Neuronal stem cell (in vitro differentiated cells): ENCODE measurements at regions not wholly inside any gene's neighbourhood (a gene's known extent, or its start where the extent isn't known, plus 50 kb on each side); places are given as distances from the start of the nearest gene placed in this dataset.

Experiments
- DNase-seq: peaks from one replicate; pipeline ENCODE4 v3.0.0-alpha.2; 2013; ENCODE audit warnings: low spot score
- H2AFZ ChIP-seq: one replicate; pipeline ENCODE4 v1.6.1; 2013; ENCODE audit warnings: mild to moderate bottlenecking, low read length, inconsistent platforms
- H2AK5ac ChIP-seq: 2 replicates; pipeline ENCODE4 v1.6.1; 2013; ENCODE audit warnings: low read depth, mild to moderate bottlenecking, inconsistent platforms, low read length, moderate library complexity, mixed read lengths
- H2BK120ac ChIP-seq: 2 replicates; pipeline ENCODE4 v1.6.1; 2013; ENCODE audit warnings: low read depth, mild to moderate bottlenecking, inconsistent platforms, low read length, moderate library complexity, mixed read lengths
- H2BK12ac ChIP-seq: one replicate; pipeline ENCODE4 v1.6.1; 2013; ENCODE audit warnings: low read length, inconsistent platforms
- H2BK15ac ChIP-seq: 2 replicates; pipeline ENCODE4 v1.6.1; 2013; ENCODE audit warnings: mild to moderate bottlenecking, low read length, inconsistent platforms, mixed read lengths
- H2BK5ac ChIP-seq: one replicate; pipeline ENCODE4 v1.6.1; 2013; ENCODE audit warnings: inconsistent platforms, mild to moderate bottlenecking, low read length, moderate library complexity
- H3K14ac ChIP-seq: one replicate; pipeline ENCODE4 v1.6.1; 2013; ENCODE audit warnings: low read length, inconsistent platforms
- H3K18ac ChIP-seq: 2 replicates; pipeline ENCODE4 v1.6.1; 2013; ENCODE audit warnings: low read length, inconsistent platforms
- H3K23ac ChIP-seq: 2 replicates; pipeline ENCODE4 v1.6.1; 2013; ENCODE audit warnings: low read depth, mild to moderate bottlenecking, mixed read lengths, low read length, inconsistent platforms; ENCODE audit not compliant: poor library complexity
- H3K27ac ChIP-seq: replicated peaks from 3 replicates; pipeline ENCODE4 v1.5.1; 2013; ENCODE audit warnings: low read length, inconsistent platforms
- H3K27me3 ChIP-seq, 3 experiments: 2 replicates each; pipeline ENCODE4 v1.6.1; 2013; ENCODE audit warnings: low read length in 3 of 3, mild to moderate bottlenecking in 2 of 3, inconsistent platforms in 1 of 3, low read depth in 1 of 3, mixed read lengths in 1 of 3, moderate library complexity in 1 of 3; ENCODE audit not compliant: control insufficient read depth in 3 of 3, insufficient read depth in 3 of 3
- H3K36me3 ChIP-seq, 2 donors: replicated peaks in 1 of 2; 2 replicates each; pipeline ENCODE4 v1.6.1; 2013; ENCODE audit warnings: low read length in 2 of 2; ENCODE audit not compliant: control insufficient read depth in 2 of 2, insufficient read depth in 2 of 2
- H3K4ac ChIP-seq: 2 replicates; pipeline ENCODE4 v1.6.1; 2013; ENCODE audit warnings: inconsistent platforms, mild to moderate bottlenecking, low read length, moderate library complexity
- H3K4me1 ChIP-seq, 2 donors: 1 replicate in 1 of 2; 2 replicates in 1 of 2; pipeline ENCODE4 v1.6.1; 2013; ENCODE audit warnings: low read length in 2 of 2, low read depth in 1 of 2; ENCODE audit not compliant: control insufficient read depth in 2 of 2, insufficient read depth in 1 of 2
- H3K4me2 ChIP-seq: one replicate; pipeline ENCODE4 v1.6.1; 2013; ENCODE audit warnings: mild to moderate bottlenecking, low read length, inconsistent platforms; ENCODE audit not compliant: insufficient read depth, poor library complexity, severe bottlenecking
- H3K4me3 ChIP-seq, 2 donors: 2 replicates each; pipeline ENCODE4 v1.5.1; 2013; ENCODE audit warnings: low read length in 2 of 2, mild to moderate bottlenecking in 2 of 2, inconsistent platforms in 1 of 2, moderate library complexity in 1 of 2
- H3K79me1 ChIP-seq: one replicate; pipeline ENCODE4 v1.6.1; 2013; ENCODE audit warnings: low read depth, mild to moderate bottlenecking, inconsistent platforms, low read length, moderate library complexity
- H3K9ac ChIP-seq: one replicate; pipeline ENCODE4 v1.6.1; 2013; ENCODE audit warnings: mild to moderate bottlenecking, low read depth, low read length, inconsistent platforms; ENCODE audit not compliant: poor library complexity
- H3K9me3 ChIP-seq, 2 donors: replicated peaks in 1 of 2; 2 replicates each; pipeline versions ENCODE3 to v1.6.1; 2013; ENCODE audit warnings: low read length in 2 of 2, mild to moderate bottlenecking in 2 of 2, inconsistent platforms in 1 of 2, low read depth in 1 of 2, mixed read lengths in 1 of 2, moderate library complexity in 1 of 2; ENCODE audit not compliant: control insufficient read depth in 2 of 2, insufficient read depth in 1 of 2
- H4K8ac ChIP-seq: one replicate; pipeline ENCODE4 v1.6.1; 2013; ENCODE audit warnings: low read depth, mild to moderate bottlenecking, inconsistent platforms, low read length, moderate library complexity
- H4K91ac ChIP-seq: one replicate; pipeline ENCODE4 v1.6.1; 2013; ENCODE audit warnings: low read length, low read depth, mild to moderate bottlenecking, inconsistent platforms; ENCODE audit not compliant: poor library complexity
- WGBS, 2 donors: extraction: QIAGEN DNeasy Blood & Tissue Kit; methylation state at CpG; one replicate each; pipeline ENCODE4 v1.1.7; 2013; ENCODE audit warnings: missing lambda C conversion rate in 2 of 2, mixed read lengths in 1 of 2; ENCODE audit not compliant: insufficient read length in 2 of 2, insufficient replicate concordance in 1 of 2; ENCODE audit errors: extremely low coverage in 2 of 2; 5-methylcytosine and 5-hydroxymethylcytosine counted together

- H2AFZ ChIP-seq: no peak overlapping the region
- no peaks in the 10 kb centered on the region for H3K79me1 ChIP-seq
- no peak overlapping the region for H4K8ac ChIP-seq
- no peak overlapping the region for H3K4ac ChIP-seq
- H3K4me3 ChIP-seq: no peak overlapping the region
- no peak overlapping the region for H3K27ac ChIP-seq
- H3K14ac ChIP-seq: no peak overlapping the region
- no peak overlapping the region for H2BK5ac ChIP-seq
- no peak overlapping the region for H2BK15ac ChIP-seq
- H3K4me2 ChIP-seq: no peak overlapping the region
- no peak overlapping the region for H4K91ac ChIP-seq
- DNase-seq: no peak
- WGBS, 2 donors: no CpG with 5 or more reads among the region's 5 CpGs
- H2BK120ac ChIP-seq: no peak overlapping the region
- peaks cover 2 to 10% of the 10 kb centered on the region in 2 donors for H3K9me3 ChIP-seq
- no peak overlapping the region for H3K23ac ChIP-seq
- H2BK12ac ChIP-seq: no peak overlapping the region
- no peak overlapping the region for H2AK5ac ChIP-seq
- H3K27me3 ChIP-seq: no peaks in the 10 kb centered on the region
- H3K9ac ChIP-seq: no peak overlapping the region
- no peak overlapping the region for H3K18ac ChIP-seq
- H3K4me1 ChIP-seq: no peaks in the 10 kb centered on the region
- H3K36me3 ChIP-seq: no peaks in the 10 kb centered on the region
Observed at GRCh38 chr10:4440260-4440659, 385.7 kb upstream of the AKR1E2 start.

DNA sequence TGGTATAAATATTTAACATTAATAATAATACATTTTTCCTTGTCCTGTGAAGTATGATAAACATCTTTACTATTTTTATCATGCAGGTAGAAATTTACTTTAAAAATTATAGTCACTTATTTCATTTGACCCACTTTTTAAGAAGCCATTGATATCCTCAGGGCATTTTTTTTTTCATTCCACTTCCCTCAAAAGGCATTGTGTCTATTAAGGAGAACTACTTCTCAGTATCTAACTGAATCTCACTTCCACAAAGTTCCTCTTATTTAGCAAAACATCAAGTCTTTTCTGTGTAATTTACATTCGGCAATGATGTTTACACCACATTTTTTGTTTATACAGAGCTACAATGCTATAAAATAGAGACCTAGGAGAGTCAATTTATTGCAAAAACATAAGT lies 388.2 kb upstream of the AKR1E2 start:
- no peak overlapping the region for H2BK120ac ChIP-seq
- H4K91ac ChIP-seq: no peak overlapping the region
- no peak overlapping the region for H3K14ac ChIP-seq
- H3K9me3 ChIP-seq: no peaks in the 10 kb centered on the region
- H2BK5ac ChIP-seq: no peak overlapping the region
- no peak overlapping the region for H3K4me2 ChIP-seq
- no peak overlapping the region for H4K8ac ChIP-seq
- H3K27ac ChIP-seq: no peak overlapping the region
- no peak overlapping the region for H2AFZ ChIP-seq
- H3K4ac ChIP-seq: no peak overlapping the region
- no CpG with 5 or more reads among the region's 1 CpG for WGBS, 2 donors
- DNase-seq: no peak
- H3K9ac ChIP-seq: no peak overlapping the region
- no peak overlapping the region for H3K18ac ChIP-seq
- no peak overlapping the region for H2BK12ac ChIP-seq
- H3K27me3 ChIP-seq: no peaks in the 10 kb centered on the region
- no peaks in the 10 kb centered on the region for H3K36me3 ChIP-seq
- no peaks in the 10 kb centered on the region for H3K4me1 ChIP-seq
- no peak overlapping the region for H3K4me3 ChIP-seq
- H3K23ac ChIP-seq: no peak overlapping the region
- H2BK15ac ChIP-seq: no peak overlapping the region
- H3K79me1 ChIP-seq: no peaks in the 10 kb centered on the region
- no peak overlapping the region for H2AK5ac ChIP-seq

GRCh38 chr10:4437061-4437460 lies 388.9 kb upstream of the AKR1E2 start:
- Histone ChIP-seq H3K27ac (no peak overlapping the region), H4K8ac (no peak overlapping the region), H3K23ac (no peak overlapping the region), H3K79me1 (no peaks in the 10 kb centered on the region), H3K9me3 (no peaks in the 10 kb centered on the region), H3K27me3 (no peaks in the 10 kb centered on the region), H3K18ac (no peak overlapping the region), H3K4me3 (no peak overlapping the region), H3K14ac (no peak overlapping the region), H2AK5ac (no peak overlapping the region), H3K36me3 (no peaks in the 10 kb centered on the region), H2BK5ac (no peak overlapping the region), H4K91ac (no peak overlapping the region), H3K9ac (peak overlapping the region; percentile 18), H2BK12ac (no peak overlapping the region), H2BK120ac (no peak overlapping the region), H2AFZ (no peak overlapping the region), H2BK15ac (no peak overlapping the region), H3K4me2 (no peak overlapping the region), H3K4me1 (no peaks in the 10 kb centered on the region), H3K4ac (no peak overlapping the region)
- WGBS, 2 donors: no CpG with 5 or more reads among the region's 7 CpGs
- DNase-seq: no peak

GRCh38 chr10:4436103-4436502 lies 389.9 kb upstream of the AKR1E2 start:
- no peak overlapping the region for H3K14ac ChIP-seq
- H3K36me3 ChIP-seq: no peaks in the 10 kb centered on the region
- no peak overlapping the region for H3K9ac ChIP-seq
- no peak overlapping the region for H2BK120ac ChIP-seq
- H3K18ac ChIP-seq: no peak overlapping the region
- H3K9me3 ChIP-seq: no peaks in the 10 kb centered on the region
- no peak overlapping the region for H2AFZ ChIP-seq
- no peak overlapping the region for H3K27ac ChIP-seq
- H3K79me1 ChIP-seq: no peaks in the 10 kb centered on the region
- no peak overlapping the region for H2BK15ac ChIP-seq
- no peak for DNase-seq
- H3K4me1 ChIP-seq: peaks cover 1 to 6% of the 10 kb centered on the region in 2 donors
- no peak overlapping the region for H2BK12ac ChIP-seq
- no peak overlapping the region for H3K23ac ChIP-seq
- H4K8ac ChIP-seq: no peak overlapping the region
- no peak overlapping the region for H3K4me2 ChIP-seq
- no peak overlapping the region for H3K4me3 ChIP-seq
- no peaks in the 10 kb centered on the region for H3K27me3 ChIP-seq
- H2AK5ac ChIP-seq: no peak overlapping the region
- H4K91ac ChIP-seq: no peak overlapping the region
- no peak overlapping the region for H3K4ac ChIP-seq
- H2BK5ac ChIP-seq: no peak overlapping the region
